ENCODE measurements at regions not wholly inside any gene's neighbourhood (a gene's known extent, or its start where the extent isn't known, plus 50 kb on each side); places are given as distances from the start of the nearest gene placed in this dataset.

DNA sequence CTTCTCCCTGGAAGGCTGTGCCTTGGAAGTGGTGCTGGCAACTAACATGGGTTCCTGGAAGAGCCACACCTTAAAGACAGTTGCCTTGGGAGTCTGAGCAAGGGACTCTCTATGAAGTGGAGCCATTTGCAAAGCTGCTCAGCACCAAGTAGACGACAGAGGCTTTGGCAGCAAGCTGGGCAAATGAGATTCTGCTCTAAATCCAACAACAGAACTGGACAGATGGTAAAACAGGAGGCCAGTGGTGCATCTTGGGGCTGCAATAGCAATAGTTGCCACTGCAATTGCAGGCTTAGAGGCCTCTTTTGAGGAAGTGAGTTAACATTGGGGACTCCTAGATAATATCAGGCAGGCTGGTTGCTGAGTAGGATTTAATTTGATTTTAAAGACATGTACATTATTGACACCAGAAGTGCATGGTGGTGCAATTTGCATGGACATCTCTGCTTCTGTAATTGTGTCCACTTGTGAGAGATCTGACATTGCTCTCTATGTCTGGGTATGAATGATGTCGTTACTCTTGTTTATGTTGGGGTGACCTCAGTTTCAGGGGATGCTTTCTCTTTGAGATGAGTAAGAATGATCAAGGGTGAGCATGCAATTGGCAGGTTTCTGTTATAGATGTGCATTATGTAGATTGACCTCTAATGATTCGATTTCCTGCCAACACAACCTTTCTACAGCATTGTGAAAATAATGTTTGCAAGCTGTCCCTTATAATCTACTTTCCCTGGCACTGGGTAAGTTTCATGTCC lies 568.3 kb upstream of the MEX3C start:
- no peaks in the 10 kb centered on the region for H3K79me2 ChIP-seq (ENCODE audit: control insufficient read depth, insufficient read depth, low read length)
- no peak overlapping the region for H2AFZ ChIP-seq (ENCODE audit: low read length)
- no peaks in the 10 kb centered on the region for H3K36me3 ChIP-seq (ENCODE audit: control insufficient read depth, insufficient read depth, low read length)
- no peaks in the 10 kb centered on the region for H3K4me1 ChIP-seq (ENCODE audit: control insufficient read depth, extremely low read depth, insufficient read depth, low read length)
- H3K27ac ChIP-seq (ENCODE audit: insufficient read depth, low read length) = no peak overlapping the region
- H3K4me3 ChIP-seq (replicated peaks in 1 of 4; ENCODE audit: control extremely low read depth in 1 of 4, insufficient read depth in 1 of 4, low read depth in 3 of 4, low read length in 4 of 4) = no peak overlapping the region
- H3K4me2 ChIP-seq (ENCODE audit: extremely low read depth, insufficient read depth, low read length) = no peak overlapping the region
- no peak for TF ChIP-seq EZH2 (IDR thresholded peaks at IDR 0.05; ENCODE audit: low read length, missing control alignments)
- TF ChIP-seq, protein P1, sequence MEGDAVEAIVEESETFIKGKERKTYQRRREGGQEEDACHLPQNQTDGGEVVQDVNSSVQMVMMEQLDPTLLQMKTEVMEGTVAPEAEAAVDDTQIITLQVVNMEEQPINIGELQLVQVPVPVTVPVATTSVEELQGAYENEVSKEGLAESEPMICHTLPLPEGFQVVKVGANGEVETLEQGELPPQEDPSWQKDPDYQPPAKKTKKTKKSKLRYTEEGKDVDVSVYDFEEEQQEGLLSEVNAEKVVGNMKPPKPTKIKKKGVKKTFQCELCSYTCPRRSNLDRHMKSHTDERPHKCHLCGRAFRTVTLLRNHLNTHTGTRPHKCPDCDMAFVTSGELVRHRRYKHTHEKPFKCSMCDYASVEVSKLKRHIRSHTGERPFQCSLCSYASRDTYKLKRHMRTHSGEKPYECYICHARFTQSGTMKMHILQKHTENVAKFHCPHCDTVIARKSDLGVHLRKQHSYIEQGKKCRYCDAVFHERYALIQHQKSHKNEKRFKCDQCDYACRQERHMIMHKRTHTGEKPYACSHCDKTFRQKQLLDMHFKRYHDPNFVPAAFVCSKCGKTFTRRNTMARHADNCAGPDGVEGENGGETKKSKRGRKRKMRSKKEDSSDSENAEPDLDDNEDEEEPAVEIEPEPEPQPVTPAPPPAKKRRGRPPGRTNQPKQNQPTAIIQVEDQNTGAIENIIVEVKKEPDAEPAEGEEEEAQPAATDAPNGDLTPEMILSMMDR (conservative IDR thresholded peaks at IDR 0.05 in 1 of 2, IDR thresholded peaks at IDR 0.05 in 1 of 2; ENCODE audit: low read depth in 1 of 2, low read length in 2 of 2) = no peak
- H3K9ac ChIP-seq (ENCODE audit: insufficient read depth, low read length) = no peak overlapping the region
- H3K9me3 ChIP-seq (ENCODE audit: control insufficient read depth, insufficient read depth, low read depth, low read length) = no peaks in the 10 kb centered on the region
- no peaks in the 10 kb centered on the region for H3K27me3 ChIP-seq (ENCODE audit: control insufficient read depth, insufficient read depth, low read length)
- no peaks in the 10 kb centered on the region for H4K20me1 ChIP-seq (ENCODE audit: control insufficient read depth, extremely low read depth, insufficient read depth, low read length)
- no peak for DNase-seq (ENCODE audit: low read depth in 2 of 2)

- H3K79me2 ChIP-seq (ENCODE audit: control insufficient read depth, insufficient read depth, low read length) = no peaks in the 10 kb centered on the region
- TF ChIP-seq, protein P1 (conservative IDR thresholded peaks at IDR 0.05 in 1 of 2, IDR thresholded peaks at IDR 0.05 in 1 of 2; ENCODE audit: low read depth in 1 of 2, low read length in 2 of 2) = no peak
- no peak for TF ChIP-seq EZH2 (IDR thresholded peaks at IDR 0.05; ENCODE audit: low read length, missing control alignments)
- no peak overlapping the region for H3K4me2 ChIP-seq (ENCODE audit: extremely low read depth, insufficient read depth, low read length)
Measured at GRCh38 chr18:51767293-51767692, 569.8 kb upstream of the MEX3C start.

GRCh38 chr18:51778115-51778514 lies 561.9 kb upstream of the DCC start:
- no peak overlapping the region for H2AFZ ChIP-seq (ENCODE audit: low read length)
- no peaks in the 10 kb centered on the region for H3K36me3 ChIP-seq (ENCODE audit: control insufficient read depth, insufficient read depth, low read length)
- no peak overlapping the region for H3K4me2 ChIP-seq (ENCODE audit: extremely low read depth, insufficient read depth, low read length)
- H3K27ac ChIP-seq (ENCODE audit: insufficient read depth, low read length) = no peak overlapping the region
- no peaks in the 10 kb centered on the region for H3K4me1 ChIP-seq (ENCODE audit: control insufficient read depth, extremely low read depth, insufficient read depth, low read length)
- no peaks in the 10 kb centered on the region for H3K9me3 ChIP-seq (ENCODE audit: control insufficient read depth, insufficient read depth, low read depth, low read length)
- no peaks in the 10 kb centered on the region for H4K20me1 ChIP-seq (ENCODE audit: control insufficient read depth, extremely low read depth, insufficient read depth, low read length)
- no peaks in the 10 kb centered on the region for H3K27me3 ChIP-seq (ENCODE audit: control insufficient read depth, insufficient read depth, low read length)
- TF ChIP-seq, protein P1 (conservative IDR thresholded peaks at IDR 0.05 in 1 of 2, IDR thresholded peaks at IDR 0.05 in 1 of 2; ENCODE audit: low read depth in 1 of 2, low read length in 2 of 2) = no peak
- no peak for TF ChIP-seq EZH2 (IDR thresholded peaks at IDR 0.05; ENCODE audit: low read length, missing control alignments)
- no peak overlapping the region for H3K4me3 ChIP-seq (replicated peaks in 1 of 4; ENCODE audit: control extremely low read depth in 1 of 4, insufficient read depth in 1 of 4, low read depth in 3 of 4, low read length in 4 of 4)
- no peak for DNase-seq (ENCODE audit: low read depth in 2 of 2)
- H3K79me2 ChIP-seq (ENCODE audit: control insufficient read depth, insufficient read depth, low read length) = no peaks in the 10 kb centered on the region
- H3K9ac ChIP-seq (ENCODE audit: insufficient read depth, low read length) = no peak overlapping the region

More at GRCh38 chr18:51767293-51767692, 569.8 kb upstream of the MEX3C start:
- H3K9ac ChIP-seq (ENCODE audit: insufficient read depth, low read length) = no peak overlapping the region
- H3K4me1 ChIP-seq (ENCODE audit: control insufficient read depth, extremely low read depth, insufficient read depth, low read length) = no peaks in the 10 kb centered on the region
- H4K20me1 ChIP-seq (ENCODE audit: control insufficient read depth, extremely low read depth, insufficient read depth, low read length) = no peaks in the 10 kb centered on the region
- no peaks in the 10 kb centered on the region for H3K36me3 ChIP-seq (ENCODE audit: control insufficient read depth, insufficient read depth, low read length)
- no peak for DNase-seq (ENCODE audit: low read depth in 2 of 2)
- no peak overlapping the region for H3K27ac ChIP-seq (ENCODE audit: insufficient read depth, low read length)
- H3K9me3 ChIP-seq (ENCODE audit: control insufficient read depth, insufficient read depth, low read depth, low read length) = no peaks in the 10 kb centered on the region
- H3K4me3 ChIP-seq (replicated peaks in 1 of 4; ENCODE audit: control extremely low read depth in 1 of 4, insufficient read depth in 1 of 4, low read depth in 3 of 4, low read length in 4 of 4) = no peak overlapping the region
- no peaks in the 10 kb centered on the region for H3K27me3 ChIP-seq (ENCODE audit: control insufficient read depth, insufficient read depth, low read length)
- no peak overlapping the region for H2AFZ ChIP-seq (ENCODE audit: low read length)

All from fibroblast of lung (primary cell).